Transverse colon (tissue), 4 donors: ENCODE measurements at regions not wholly inside any gene's neighbourhood (a gene's known extent, or its start where the extent isn't known, plus 50 kb on each side); places are given as distances from the start of the nearest gene placed in this dataset.
A peak's percentile ranks its signal among the peaks of the same experiment; 100 is the strongest.

Experiments used
- DNase-seq: peaks from one replicate; pipeline ENCODE4 v3.0.0-alpha.2; 2019
- H3K27ac ChIP-seq, 4 donors: fragments of 200-600 bp; sonication (generic); 2 replicates each; pipeline ENCODE4 v1.5.1; 2016 to 2018; ENCODE audit warnings: inconsistent platforms in 4 of 4
- H3K27me3 ChIP-seq: fragments of 200-600 bp; sonication (generic); 2 replicates; pipeline ENCODE4 v1.5.1; 2017; ENCODE audit warnings: inconsistent platforms
- H3K36me3 ChIP-seq, 4 donors: fragments of 200-600 bp; sonication (generic); 2 replicates each; pipeline ENCODE4 v1.5.1; 2017 to 2019; ENCODE audit warnings: inconsistent platforms in 4 of 4
- H3K4me1 ChIP-seq, 4 donors: fragments of 200-600 bp; sonication (generic); 2 replicates each; pipeline ENCODE4 v1.5.1; 2017 to 2020; ENCODE audit warnings: inconsistent platforms in 4 of 4
- H3K4me3 ChIP-seq, 4 donors: fragments of 200-600 bp; sonication (generic); 1 replicate in 1 of 4; 2 replicates in 3 of 4; pipeline versions ENCODE4 v1.5.1 to v1.6.1; 2017 to 2019; ENCODE audit warnings: inconsistent platforms in 4 of 4
- H3K9me3 ChIP-seq, 2 donors: fragments of 200-600 bp; sonication (generic); 2 replicates each; pipeline ENCODE4 v1.5.1; 2017 to 2019; ENCODE audit warnings: inconsistent platforms in 2 of 2
- CTCF ChIP-seq, 5 experiments: fragments of 200-600 bp in 3 of 5; fragments of 450-650 bp in 2 of 5; sonication (generic) in 3 of 5; IDR thresholded peaks; 1 replicate in 2 of 5; 2 replicates in 3 of 5; pipeline ENCODE4 v1.5.1; 2016 to 2017; ENCODE audit warnings: antibody characterized with exemption in 5 of 5, inconsistent platforms in 3 of 5, mild to moderate bottlenecking in 2 of 5, moderate library complexity in 1 of 5
- EP300 ChIP-seq: sonication (generic); formaldehyde crosslinking; IDR thresholded peaks from one replicate; pipeline ENCODE4 v1.6.1; 2017; ENCODE audit warnings: antibody characterized with exemption, low read depth
- POLR2A ChIP-seq: fragments of 450-650 bp; IDR thresholded peaks from one replicate; pipeline ENCODE4 v1.6.1; 2016; ENCODE audit warnings: antibody characterized with exemption, mild to moderate bottlenecking, moderate library complexity
- POLR2AphosphoS5 ChIP-seq, 3 donors: sonication (generic); formaldehyde crosslinking; IDR thresholded peaks; one replicate each; pipeline ENCODE4 v1.6.1; 2016; ENCODE audit warnings: antibody characterized with exemption in 3 of 3
- WGBS, 2 donors: methylation state at CpG; one replicate each; pipeline ENCODE4 v1.1.5; 2018; ENCODE audit warnings: low coverage in 1 of 2; 5-methylcytosine and 5-hydroxymethylcytosine counted together
- in situ Hi-C, 4 donors: fragments of 200-750 bp; cut with MboI; loops; one replicate each; pipeline versions ENCODE4 v1.15.0 to v1.15.1; 2017; ENCODE audit warnings: low sequenced_read_pairs in 3 of 4, low pct_ligation_motif_present in 1 of 4, low pct_unique_long_range_greater_than_20kb in 1 of 4
- intact Hi-C: fragments of 100-400 bp; cut with DNase I; formaldehyde crosslinking; loops from one replicate; pipeline ENCODE4 v1.15.1; 2023; ENCODE audit warnings: low total_unique reads

- TF ChIP-seq POLR2A = no peak
- TF ChIP-seq CTCF (IDR thresholded peaks at IDR 0.05) = peak; percentile 41 to 75 (median 73)
- Histone ChIP-seq H3K36me3 (no peaks in the 10 kb centered on the region), H3K27me3 (no peaks in the 10 kb centered on the region), H3K9me3 (no peaks in the 10 kb centered on the region), H3K27ac (no peak overlapping the region), H3K4me3 (no peak overlapping the region), H3K4me1 (no peaks in the 10 kb centered on the region)
- peak; percentile 53 for DNase-seq
- in situ Hi-C loops (loop anchor here in 2 of 4 donors (10.0 to 25.0 kb wide), 2 partner anchors 660 to 672 kb away; no protein-coding TSS in a partner anchor), intact Hi-C loops (no loop called here)
- WGBS, 2 donors = 31 to 44% methylated on average over 6 to 11 of the region's 11 CpGs
Observed at GRCh38 chr4:177047070-177047850, 254.5 kb upstream of the VEGFC start.

GRCh38 chr4:177047851-177048174 lies 255.1 kb upstream of the VEGFC start:
- no peak overlapping the region for H3K27ac ChIP-seq
- no peaks in the 10 kb centered on the region for H3K27me3 ChIP-seq
- no peak for TF ChIP-seq CTCF (IDR thresholded peaks at IDR 0.05)
- no peak for TF ChIP-seq POLR2AphosphoS5 (IDR thresholded peaks at IDR 0.05)
- TF ChIP-seq POLR2A = no peak
- no peak for TF ChIP-seq EP300
- intact Hi-C loops = no loop called here
- H3K4me3 ChIP-seq = no peak overlapping the region
- DNase-seq = no peak
- no peaks in the 10 kb centered on the region for H3K4me1 ChIP-seq
- 0 to 7% methylated on average over 1 of the region's 1 CpG for WGBS, 2 donors
- H3K9me3 ChIP-seq = no peaks in the 10 kb centered on the region
- in situ Hi-C loops = loop anchor here in 2 of 4 donors (10.0 to 25.0 kb wide), 2 partner anchors 661 to 673 kb away; no protein-coding TSS in a partner anchor
- no peaks in the 10 kb centered on the region for H3K36me3 ChIP-seq

GRCh38 chr4:177051473-177052060 lies 258.1 kb upstream of the NEIL3 start:
- Histone ChIP-seq H3K9me3 (no peaks in the 10 kb centered on the region), H3K4me3 (no peak overlapping the region), H3K36me3 (no peaks in the 10 kb centered on the region), H3K27me3 (no peaks in the 10 kb centered on the region), H3K4me1 (no peaks in the 10 kb centered on the region), H3K27ac (no peak overlapping the region)
- WGBS, 2 donors = 58 to 85% methylated on average over 4 to 7 of the region's 7 CpGs
- intact Hi-C loops = no loop called here
- in situ Hi-C loops = no loop called here
- TF ChIP-seq EP300 (no peak), POLR2AphosphoS5 (IDR thresholded peaks at IDR 0.05) (no peak), CTCF (IDR thresholded peaks at IDR 0.05) (peak in 3 of 5 experiments; percentile 12 to 29 (median 22)), POLR2A (no peak)
- DNase-seq = peak; percentile 7

GRCh38 chr4:177052211-177052934 lies 257.3 kb upstream of the NEIL3 start:
- WGBS, 2 donors = 64 to 75% methylated on average over 4 of the region's 4 CpGs
- TF ChIP-seq POLR2AphosphoS5 (IDR thresholded peaks at IDR 0.05) (no peak), EP300 (no peak), POLR2A (no peak), CTCF (IDR thresholded peaks at IDR 0.05) (no peak)
- H3K9me3 ChIP-seq = no peaks in the 10 kb centered on the region
- H3K4me3 ChIP-seq = no peak overlapping the region
- in situ Hi-C loops (no loop called here), intact Hi-C loops (no loop called here)
- H3K4me1 ChIP-seq = no peaks in the 10 kb centered on the region
- no peaks in the 10 kb centered on the region for H3K27me3 ChIP-seq
- no peak overlapping the region for H3K27ac ChIP-seq
- H3K36me3 ChIP-seq = no peaks in the 10 kb centered on the region
- DNase-seq = no peak
